Fibroblast of skin of right biceps (primary cell): ENCODE measurements at regions not wholly inside any gene's neighbourhood (a gene's known extent, or its start where the extent isn't known, plus 50 kb on each side); places are given as distances from the start of the nearest gene placed in this dataset.
"Not testable (repeated sequence)": the region's sequence is repeated elsewhere in the genome, so short reads cannot be mapped to it uniquely, and the experiment has no call there.

Experiments
- DNase-seq: peaks from one replicate; pipeline ENCODE4 v3.0.0-alpha.2; 2013

GRCh38 chr12:71385155-71385554, 54.4 kb upstream of the LGR5 start:
- no peak for DNase-seq

DNA sequence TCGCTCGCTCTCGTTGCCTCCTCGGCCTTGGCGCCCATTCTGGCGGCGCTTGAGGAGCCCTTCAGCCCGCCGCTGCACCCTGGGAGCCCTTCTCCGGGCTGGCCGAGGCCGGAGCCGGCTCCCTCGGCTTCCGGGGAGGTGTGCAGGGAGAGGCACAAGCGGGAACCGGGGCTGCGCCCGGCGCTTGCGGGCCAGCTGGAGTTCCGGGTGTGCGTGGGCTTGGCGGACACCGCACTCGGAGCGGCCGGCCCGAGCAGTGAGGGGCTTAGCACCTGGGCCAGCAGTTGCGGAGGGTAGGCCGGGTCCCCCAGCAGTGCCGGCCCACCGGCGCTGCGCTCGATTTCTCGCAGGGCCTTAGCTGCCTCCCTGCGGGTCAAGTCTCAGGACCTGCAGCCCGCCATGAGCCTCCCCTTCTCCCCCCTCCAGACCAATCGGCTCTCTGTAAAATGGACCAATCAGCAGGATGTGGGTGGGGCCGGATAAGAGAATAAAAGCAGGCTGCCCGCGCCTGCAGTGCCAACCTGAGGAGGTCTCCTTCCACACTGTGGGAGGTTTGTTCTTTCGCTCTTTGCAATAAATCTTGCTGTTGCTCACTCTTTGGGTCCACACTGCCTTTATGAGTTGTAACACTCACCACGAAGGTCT, 62.8 kb upstream of the LGR5 start:
- DNase-seq, result not testable (repeated sequence)

GRCh38 chr12:71371122-71371521, 68.5 kb upstream of the LGR5 start:
- peak; percentile 25 for DNase-seq

DNA sequence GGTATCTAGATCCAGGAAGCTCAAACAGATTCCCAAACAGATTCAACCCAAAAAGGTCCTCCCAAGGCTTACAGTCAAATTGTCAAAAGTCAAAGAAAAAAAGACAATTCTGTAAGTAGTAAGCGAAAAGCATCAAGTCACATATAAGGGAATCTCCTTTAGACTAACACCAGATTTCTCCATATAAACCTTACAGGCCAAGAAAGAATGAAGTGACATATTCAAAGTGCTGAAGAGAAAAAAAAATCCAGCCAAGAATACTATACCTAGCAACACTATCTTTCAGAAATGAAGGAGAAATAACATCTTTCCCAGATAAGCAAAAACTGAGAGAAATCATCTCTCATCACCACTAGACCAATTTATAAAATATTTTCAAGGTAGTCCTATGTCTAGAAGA, 79.6 kb upstream of the LGR5 start:
- DNase-seq, result no peak

DNA sequence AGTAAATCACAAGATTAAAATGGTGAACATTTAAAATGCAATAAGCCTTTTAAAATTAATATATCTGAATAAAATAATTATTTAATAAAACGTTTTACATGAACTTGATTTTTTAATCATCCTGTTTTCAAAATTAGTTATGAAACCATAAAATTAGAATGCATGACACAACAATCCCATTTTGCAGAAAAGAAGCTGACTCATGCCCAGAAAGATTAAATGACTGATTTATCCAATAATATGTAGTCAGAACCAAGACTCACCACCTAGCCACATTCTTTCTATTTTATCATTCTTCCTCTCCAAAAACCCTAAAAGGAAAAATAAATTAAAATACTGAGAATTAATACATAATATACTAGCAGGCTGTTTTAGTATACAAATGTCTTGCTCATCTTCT, 83.0 kb upstream of the LGR5 start:
- no peak for DNase-seq

DNA sequence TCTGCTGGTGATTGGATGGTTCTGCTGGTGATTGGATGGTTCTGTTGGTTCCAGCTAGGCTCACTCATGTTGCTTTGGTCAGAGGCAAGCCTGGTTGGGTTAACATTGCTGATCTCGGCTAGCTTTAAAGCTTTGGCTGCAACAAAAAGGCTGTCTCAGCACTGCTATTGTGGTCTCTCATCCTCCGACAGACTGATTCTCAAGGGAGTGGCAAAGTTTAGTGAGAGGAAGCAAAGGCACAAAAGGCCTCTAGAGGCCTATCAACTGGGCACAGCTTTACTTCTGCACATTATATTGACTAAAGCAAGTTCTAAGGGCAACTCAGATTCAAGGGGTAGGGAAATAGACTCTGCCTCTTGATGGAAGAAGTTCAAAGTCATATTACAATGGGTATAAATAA, 84.7 kb upstream of the LGR5 start:
- no peak for DNase-seq

DNA sequence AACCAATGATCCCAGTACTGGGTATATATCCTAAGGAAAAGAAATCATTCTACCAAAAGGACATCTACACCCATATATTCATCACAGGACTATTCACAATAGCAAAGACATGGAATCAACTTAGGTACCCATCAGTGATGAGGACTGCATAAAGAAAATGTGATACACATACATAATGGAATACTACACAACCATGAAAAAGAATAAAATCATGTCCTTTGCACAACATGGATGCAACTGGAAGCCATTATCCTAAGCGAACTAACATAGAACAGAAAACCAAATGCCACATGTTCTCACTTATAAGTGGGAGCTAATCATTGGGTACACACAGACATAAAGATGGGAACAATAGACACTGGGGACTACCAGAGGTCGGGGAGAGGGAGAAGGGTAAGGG, 86.0 kb upstream of the LGR5 start:
- DNase-seq, result no peak

GRCh38 chr12:71349950-71350349, 89.6 kb upstream of the LGR5 start:
- DNase-seq, result no peak

- DNase-seq, result no peak
Measured at GRCh38 chr12:71338933-71339332, 100.7 kb upstream of the LGR5 start.

DNA sequence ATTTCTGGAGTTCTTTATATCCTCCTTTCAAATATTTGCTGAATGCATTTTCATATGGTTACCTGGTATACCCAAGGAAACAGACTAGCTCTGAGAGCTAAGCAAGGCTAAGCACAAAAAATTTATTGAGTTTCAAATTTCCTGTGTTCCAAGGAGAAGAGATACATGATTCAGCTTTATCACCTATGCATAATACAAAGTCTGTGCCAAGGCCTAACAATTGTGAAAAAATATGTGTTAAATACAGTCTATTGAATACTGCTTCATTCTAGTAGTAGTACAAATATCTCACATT, 103.7 kb upstream of the LGR5 start:
- no peak for DNase-seq

DNA sequence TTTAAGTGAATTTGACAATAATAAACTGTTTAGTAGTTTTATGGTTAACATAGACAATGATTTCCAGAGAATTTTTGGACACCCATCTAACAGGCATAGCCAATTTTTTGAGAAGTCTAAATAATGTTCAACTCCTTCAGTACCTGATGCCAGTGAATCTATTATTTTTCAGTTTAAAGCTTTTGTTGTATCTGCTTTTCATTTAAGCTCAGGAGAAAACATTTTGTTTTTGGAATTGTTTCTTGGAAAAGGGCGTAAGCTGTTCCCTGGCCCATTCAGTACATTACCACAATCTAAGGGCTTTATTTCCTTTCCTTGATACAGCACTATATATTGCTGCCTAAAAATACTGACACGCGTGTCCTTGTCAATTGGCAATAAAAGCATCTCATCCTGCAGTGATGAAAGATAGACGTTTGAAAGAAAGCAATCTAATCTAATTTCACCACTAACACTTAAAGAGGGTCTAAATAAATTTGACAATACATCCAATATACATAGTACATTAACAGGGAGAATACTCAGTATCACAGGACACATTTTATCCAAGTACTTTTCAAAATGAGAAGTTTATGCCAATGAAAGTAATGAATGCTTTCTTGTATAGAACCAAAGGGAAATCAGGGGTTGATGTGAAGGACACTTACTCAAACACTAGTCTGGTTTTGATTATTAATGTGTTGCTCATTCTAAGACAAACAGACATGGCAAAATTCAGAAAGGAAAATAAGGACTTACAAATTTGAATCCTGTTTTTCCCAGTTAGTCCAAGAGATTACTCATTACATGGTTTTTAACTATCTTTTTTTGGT, 104.2 kb upstream of the LGR5 start:
- DNase-seq, result no peak

GRCh38 chr12:71333418-71333817, 106.2 kb upstream of the LGR5 start:
- DNase-seq, result no peak

- no peak for DNase-seq
Measured at GRCh38 chr12:71329956-71330355, 109.6 kb upstream of the LGR5 start.

DNA sequence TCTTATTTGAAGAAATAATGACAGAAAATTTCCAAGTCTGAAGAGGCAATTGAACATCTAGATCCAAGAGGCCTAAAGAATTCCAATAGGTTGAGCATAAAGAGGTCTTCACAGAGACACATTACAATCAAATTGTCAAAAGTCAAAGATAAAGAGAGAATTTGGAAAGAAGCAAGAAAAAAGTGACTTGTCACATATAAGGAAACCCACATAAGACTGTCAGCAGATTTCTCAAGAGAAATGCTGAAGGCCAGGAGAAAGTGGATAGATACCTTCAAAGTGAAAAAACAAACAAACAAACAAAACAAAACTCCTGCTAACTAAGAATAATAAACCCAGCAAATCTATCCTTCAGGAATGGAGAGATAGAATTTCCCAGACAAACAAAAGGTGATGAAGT, 118.1 kb upstream of the LGR5 start:
- no peak for DNase-seq

- no peak for DNase-seq
Measured at GRCh38 chr12:71321130-71321529, 118.5 kb upstream of the LGR5 start.

- DNase-seq, result no peak
Measured at GRCh38 chr12:71315328-71315985, 124.1 kb upstream of the LGR5 start.

- DNase-seq, result peak; percentile 45
Measured at GRCh38 chr12:71312768-71313403, 126.7 kb upstream of the LGR5 start.

GRCh38 chr12:71311611-71312010, 128.0 kb upstream of the LGR5 start:
- DNase-seq, result not testable (repeated sequence)

DNA sequence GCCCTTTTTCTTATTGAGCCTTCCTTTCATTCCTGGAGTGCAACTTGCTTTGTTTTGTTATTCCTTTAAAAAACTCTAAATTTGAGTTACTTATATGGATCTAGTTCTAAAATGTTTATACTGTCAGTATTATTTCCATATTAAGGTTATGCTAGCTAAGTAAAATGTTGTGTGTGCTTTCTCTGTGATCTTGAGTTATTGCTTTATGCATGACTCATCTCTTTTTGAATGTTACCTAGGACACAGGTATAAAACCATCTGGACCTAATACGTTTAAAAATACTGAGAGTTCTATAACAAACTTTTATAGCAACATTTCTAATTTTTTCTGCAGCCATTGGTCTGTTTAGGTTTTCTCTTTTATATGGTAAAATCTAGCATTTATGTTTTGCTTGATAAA, 132.8 kb upstream of the LGR5 start:
- no peak for DNase-seq

GRCh38 chr12:71304306-71304705, 135.3 kb upstream of the LGR5 start:
- no peak for DNase-seq

GRCh38 chr12:71303199-71303598, 136.4 kb upstream of the LGR5 start:
- DNase-seq, result peak; percentile 53

DNA sequence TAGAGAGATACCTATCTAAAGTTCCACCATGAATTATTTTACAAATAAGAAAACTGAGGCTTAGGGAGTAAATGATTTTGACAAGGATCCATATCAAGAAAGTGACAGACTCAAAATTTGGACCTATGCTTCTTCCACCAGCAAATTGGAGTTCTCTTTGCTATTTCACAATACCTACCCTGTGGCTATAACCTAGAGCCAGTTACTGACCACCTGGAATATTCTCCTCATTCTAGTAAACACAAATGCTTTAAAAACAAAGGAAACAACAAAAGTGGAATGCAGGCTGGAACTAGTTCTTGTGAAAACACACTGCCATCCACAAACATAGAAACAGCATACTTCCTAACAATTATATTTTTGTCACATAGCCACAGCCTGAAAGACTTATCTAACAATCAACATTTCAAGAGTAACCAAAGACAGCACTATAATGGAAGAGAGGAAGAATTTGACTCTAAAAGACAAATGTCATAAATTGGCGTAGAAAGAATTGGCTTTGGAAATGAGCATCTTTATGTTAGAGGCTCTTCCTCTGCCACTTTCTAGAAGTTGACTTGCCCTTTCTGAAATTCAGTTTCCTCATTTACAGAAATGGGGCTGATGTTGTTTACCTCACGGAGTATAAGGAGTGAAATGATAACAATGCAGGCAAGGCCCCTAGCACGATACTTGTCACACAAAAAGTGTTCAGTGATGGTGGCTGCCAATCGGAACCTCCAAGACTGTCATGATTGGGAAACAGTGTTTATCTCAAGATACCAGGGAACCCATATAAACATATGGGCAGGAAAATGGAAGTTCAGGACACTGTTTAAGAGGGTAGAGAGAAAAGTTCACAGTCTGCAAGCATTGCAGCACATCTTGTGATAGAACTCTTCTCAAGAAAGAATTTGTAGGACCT, 138.6 kb upstream of the LGR5 start:
- no peak for DNase-seq
